Right lobe of liver (tissue), 4 donors: ENCODE measurements at regions not wholly inside any gene's neighbourhood (a gene's known extent, or its start where the extent isn't known, plus 50 kb on each side); places are given as distances from the start of the nearest gene placed in this dataset.

Experiments used
- POLR2A ChIP-seq: fragments of 450-650 bp; IDR thresholded peaks from one replicate; pipeline ENCODE4 v1.6.1; 2017; ENCODE audit warnings: antibody characterized with exemption, mild to moderate bottlenecking
- TF ChIP-seq, protein P1 (sequence below), 4 donors: fragments of 200-600 bp in 3 of 4; fragments of 450-650 bp in 1 of 4; IDR thresholded peaks; one replicate each; pipeline versions ENCODE4 v1.5.1 to v1.8.0; 2016 to 2022; ENCODE audit warnings: antibody characterized with exemption in 4 of 4, mild to moderate bottlenecking in 2 of 4
- donor health status: DM: no; HTN: no; CAD: no.
- donor health status: DM: no; HTN: no; CAD: no.
- donor health status: DM: no; HTN: yes; CAD: no.

DNA sequence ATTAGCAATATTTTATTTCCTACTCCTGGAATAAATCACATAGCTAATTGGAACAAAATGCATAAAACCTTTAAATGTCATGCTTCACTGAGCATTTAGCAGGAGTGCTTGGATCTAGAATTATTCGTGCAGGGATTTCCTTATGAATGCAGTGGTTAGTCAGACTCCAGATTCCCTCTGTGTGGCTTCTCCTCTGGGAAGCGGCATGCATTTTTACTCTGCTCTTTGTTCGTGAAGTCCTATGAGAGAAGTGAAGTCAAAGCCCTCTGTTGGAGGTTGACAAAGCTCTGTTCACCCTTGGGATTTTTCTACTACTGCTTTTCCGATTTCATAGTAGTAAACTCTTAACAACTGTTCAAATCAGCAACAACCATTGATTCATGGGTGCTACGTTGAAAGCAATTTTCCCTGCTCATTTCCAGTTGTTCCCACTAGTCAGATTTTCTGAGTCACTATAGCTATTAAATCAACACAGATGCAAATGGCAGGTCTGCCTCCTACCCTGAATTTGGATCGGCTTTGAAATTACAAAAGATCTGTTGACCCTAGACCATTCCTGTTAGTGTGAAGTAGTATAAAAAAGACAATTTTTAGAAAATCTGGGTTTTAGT is 461.7 kb downstream of the STK39 start:
- TF ChIP-seq, protein P1, sequence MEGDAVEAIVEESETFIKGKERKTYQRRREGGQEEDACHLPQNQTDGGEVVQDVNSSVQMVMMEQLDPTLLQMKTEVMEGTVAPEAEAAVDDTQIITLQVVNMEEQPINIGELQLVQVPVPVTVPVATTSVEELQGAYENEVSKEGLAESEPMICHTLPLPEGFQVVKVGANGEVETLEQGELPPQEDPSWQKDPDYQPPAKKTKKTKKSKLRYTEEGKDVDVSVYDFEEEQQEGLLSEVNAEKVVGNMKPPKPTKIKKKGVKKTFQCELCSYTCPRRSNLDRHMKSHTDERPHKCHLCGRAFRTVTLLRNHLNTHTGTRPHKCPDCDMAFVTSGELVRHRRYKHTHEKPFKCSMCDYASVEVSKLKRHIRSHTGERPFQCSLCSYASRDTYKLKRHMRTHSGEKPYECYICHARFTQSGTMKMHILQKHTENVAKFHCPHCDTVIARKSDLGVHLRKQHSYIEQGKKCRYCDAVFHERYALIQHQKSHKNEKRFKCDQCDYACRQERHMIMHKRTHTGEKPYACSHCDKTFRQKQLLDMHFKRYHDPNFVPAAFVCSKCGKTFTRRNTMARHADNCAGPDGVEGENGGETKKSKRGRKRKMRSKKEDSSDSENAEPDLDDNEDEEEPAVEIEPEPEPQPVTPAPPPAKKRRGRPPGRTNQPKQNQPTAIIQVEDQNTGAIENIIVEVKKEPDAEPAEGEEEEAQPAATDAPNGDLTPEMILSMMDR (IDR thresholded peaks at IDR 0.05): no peak
- TF ChIP-seq POLR2A: no peak
